ENCODE measurements at regions not wholly inside any gene's neighbourhood (a gene's known extent, or its start where the extent isn't known, plus 50 kb on each side); places are given as distances from the start of the nearest gene placed in this dataset.

DNA sequence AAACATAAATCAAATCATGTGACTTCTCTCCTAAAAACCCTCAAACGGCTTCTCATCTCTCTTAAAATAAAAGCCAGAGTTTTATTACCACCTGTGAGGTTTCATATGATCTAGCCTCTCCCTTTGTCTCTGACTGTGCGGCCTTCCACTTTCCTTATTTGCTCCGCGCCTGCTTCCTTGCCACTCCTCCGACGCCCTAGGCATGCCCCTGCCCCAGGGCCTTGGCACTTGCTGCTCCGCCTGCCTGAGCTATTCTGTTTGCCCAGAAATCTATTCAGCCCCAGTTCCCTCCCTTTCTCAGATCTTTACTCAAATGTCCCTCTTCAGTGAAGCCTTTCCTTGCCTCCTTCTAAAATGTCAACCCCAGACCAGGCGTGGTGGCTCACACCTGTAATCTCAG is 57.5 kb upstream of the DISP3 start:
- H2AFZ ChIP-seq (ENCODE audit: low read depth) = no peak overlapping the region
- TF ChIP-seq, protein P1, sequence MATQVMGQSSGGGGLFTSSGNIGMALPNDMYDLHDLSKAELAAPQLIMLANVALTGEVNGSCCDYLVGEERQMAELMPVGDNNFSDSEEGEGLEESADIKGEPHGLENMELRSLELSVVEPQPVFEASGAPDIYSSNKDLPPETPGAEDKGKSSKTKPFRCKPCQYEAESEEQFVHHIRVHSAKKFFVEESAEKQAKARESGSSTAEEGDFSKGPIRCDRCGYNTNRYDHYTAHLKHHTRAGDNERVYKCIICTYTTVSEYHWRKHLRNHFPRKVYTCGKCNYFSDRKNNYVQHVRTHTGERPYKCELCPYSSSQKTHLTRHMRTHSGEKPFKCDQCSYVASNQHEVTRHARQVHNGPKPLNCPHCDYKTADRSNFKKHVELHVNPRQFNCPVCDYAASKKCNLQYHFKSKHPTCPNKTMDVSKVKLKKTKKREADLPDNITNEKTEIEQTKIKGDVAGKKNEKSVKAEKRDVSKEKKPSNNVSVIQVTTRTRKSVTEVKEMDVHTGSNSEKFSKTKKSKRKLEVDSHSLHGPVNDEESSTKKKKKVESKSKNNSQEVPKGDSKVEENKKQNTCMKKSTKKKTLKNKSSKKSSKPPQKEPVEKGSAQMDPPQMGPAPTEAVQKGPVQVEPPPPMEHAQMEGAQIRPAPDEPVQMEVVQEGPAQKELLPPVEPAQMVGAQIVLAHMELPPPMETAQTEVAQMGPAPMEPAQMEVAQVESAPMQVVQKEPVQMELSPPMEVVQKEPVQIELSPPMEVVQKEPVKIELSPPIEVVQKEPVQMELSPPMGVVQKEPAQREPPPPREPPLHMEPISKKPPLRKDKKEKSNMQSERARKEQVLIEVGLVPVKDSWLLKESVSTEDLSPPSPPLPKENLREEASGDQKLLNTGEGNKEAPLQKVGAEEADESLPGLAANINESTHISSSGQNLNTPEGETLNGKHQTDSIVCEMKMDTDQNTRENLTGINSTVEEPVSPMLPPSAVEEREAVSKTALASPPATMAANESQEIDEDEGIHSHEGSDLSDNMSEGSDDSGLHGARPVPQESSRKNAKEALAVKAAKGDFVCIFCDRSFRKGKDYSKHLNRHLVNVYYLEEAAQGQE (IDR thresholded peaks at IDR 0.05; ENCODE audit: low read depth, low read length) = no peak
- no peak for TF ChIP-seq RXRA (IDR thresholded peaks at IDR 0.05; ENCODE audit: borderline replicate concordance, low read depth)
- TF ChIP-seq YY1 (IDR thresholded peaks at IDR 0.05; ENCODE audit: low read depth) = no peak
- no peak for TF ChIP-seq USF2 (IDR thresholded peaks at IDR 0.05; ENCODE audit: borderline replicate concordance, low read depth, low read length)
- no peak for TF ChIP-seq MEF2A (IDR thresholded peaks at IDR 0.05; ENCODE audit: borderline replicate concordance, low read depth)
- TF ChIP-seq, protein P2, sequence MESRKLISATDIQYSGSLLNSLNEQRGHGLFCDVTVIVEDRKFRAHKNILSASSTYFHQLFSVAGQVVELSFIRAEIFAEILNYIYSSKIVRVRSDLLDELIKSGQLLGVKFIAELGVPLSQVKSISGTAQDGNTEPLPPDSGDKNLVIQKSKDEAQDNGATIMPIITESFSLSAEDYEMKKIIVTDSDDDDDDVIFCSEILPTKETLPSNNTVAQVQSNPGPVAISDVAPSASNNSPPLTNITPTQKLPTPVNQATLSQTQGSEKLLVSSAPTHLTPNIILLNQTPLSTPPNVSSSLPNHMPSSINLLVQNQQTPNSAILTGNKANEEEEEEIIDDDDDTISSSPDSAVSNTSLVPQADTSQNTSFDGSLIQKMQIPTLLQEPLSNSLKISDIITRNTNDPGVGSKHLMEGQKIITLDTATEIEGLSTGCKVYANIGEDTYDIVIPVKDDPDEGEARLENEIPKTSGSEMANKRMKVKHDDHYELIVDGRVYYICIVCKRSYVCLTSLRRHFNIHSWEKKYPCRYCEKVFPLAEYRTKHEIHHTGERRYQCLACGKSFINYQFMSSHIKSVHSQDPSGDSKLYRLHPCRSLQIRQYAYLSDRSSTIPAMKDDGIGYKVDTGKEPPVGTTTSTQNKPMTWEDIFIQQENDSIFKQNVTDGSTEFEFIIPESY (IDR thresholded peaks at IDR 0.05; ENCODE audit: borderline replicate concordance, low read depth) = no peak
- TF ChIP-seq, protein P3, sequence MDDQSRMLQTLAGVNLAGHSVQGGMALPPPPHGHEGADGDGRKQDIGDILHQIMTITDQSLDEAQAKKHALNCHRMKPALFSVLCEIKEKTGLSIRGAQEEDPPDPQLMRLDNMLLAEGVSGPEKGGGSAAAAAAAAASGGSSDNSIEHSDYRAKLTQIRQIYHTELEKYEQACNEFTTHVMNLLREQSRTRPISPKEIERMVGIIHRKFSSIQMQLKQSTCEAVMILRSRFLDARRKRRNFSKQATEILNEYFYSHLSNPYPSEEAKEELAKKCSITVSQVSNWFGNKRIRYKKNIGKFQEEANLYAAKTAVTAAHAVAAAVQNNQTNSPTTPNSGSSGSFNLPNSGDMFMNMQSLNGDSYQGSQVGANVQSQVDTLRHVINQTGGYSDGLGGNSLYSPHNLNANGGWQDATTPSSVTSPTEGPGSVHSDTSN (IDR thresholded peaks at IDR 0.05) = no peak
- TF ChIP-seq, protein P4, sequence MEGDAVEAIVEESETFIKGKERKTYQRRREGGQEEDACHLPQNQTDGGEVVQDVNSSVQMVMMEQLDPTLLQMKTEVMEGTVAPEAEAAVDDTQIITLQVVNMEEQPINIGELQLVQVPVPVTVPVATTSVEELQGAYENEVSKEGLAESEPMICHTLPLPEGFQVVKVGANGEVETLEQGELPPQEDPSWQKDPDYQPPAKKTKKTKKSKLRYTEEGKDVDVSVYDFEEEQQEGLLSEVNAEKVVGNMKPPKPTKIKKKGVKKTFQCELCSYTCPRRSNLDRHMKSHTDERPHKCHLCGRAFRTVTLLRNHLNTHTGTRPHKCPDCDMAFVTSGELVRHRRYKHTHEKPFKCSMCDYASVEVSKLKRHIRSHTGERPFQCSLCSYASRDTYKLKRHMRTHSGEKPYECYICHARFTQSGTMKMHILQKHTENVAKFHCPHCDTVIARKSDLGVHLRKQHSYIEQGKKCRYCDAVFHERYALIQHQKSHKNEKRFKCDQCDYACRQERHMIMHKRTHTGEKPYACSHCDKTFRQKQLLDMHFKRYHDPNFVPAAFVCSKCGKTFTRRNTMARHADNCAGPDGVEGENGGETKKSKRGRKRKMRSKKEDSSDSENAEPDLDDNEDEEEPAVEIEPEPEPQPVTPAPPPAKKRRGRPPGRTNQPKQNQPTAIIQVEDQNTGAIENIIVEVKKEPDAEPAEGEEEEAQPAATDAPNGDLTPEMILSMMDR (IDR thresholded peaks at IDR 0.05) = no peak
- H3K36me3 ChIP-seq (replicated peaks in 1 of 2; ENCODE audit: control insufficient read depth in 1 of 2, insufficient read depth in 2 of 2, low read length in 1 of 2) = no peaks in the 10 kb centered on the region
- ChIA-PET CTCF (interaction anchor here (1.4 kb wide), 1 partner anchor 224 kb away, joined by 4 read pairs; no protein-coding TSS in a partner anchor), POLR2A (no interaction called here)
- H3K9me3 ChIP-seq = no peaks in the 10 kb centered on the region
- H4K20me1 ChIP-seq (ENCODE audit: insufficient read depth) = no peaks in the 10 kb centered on the region
- H3K27me3 ChIP-seq (ENCODE audit: insufficient read depth) = no peaks in the 10 kb centered on the region
- no peak overlapping the region for H3K4me3 ChIP-seq (ENCODE audit: low read depth in 2 of 2, low read length in 1 of 2)
- no peak overlapping the region for H3K4me2 ChIP-seq
- H3K9me2 ChIP-seq = no peaks in the 10 kb centered on the region
- H3K9ac ChIP-seq = no peak overlapping the region
- WGBS (ENCODE audit: low lambda C conversion rate) = 57% methylated on average over 8 of the region's 8 CpGs
- H3K4me1 ChIP-seq (ENCODE audit: control insufficient read depth in 1 of 2, insufficient read depth in 2 of 2, low read depth in 1 of 2, low read length in 1 of 2) = peaks cover 0 to 5% of the 10 kb centered on the region in 2 experiments; a peak in 1 of 4 replicates
- no peaks in the 10 kb centered on the region for H3K79me2 ChIP-seq (ENCODE audit: insufficient read depth)
- no peak overlapping the region for H3K27ac ChIP-seq (ENCODE audit: low read depth in 2 of 2, low read length in 1 of 2)
- no peak for DNase-seq
- no peaks in the 10 kb centered on the region for H3F3A ChIP-seq (replicated peaks; ENCODE audit: insufficient read depth)
